Thymus (tissue), 11 donors: ENCODE measurements at regions not wholly inside any gene's neighbourhood (a gene's known extent, or its start where the extent isn't known, plus 50 kb on each side); places are given as distances from the start of the nearest gene placed in this dataset.
"Not testable (repeated sequence)": the region's sequence is repeated elsewhere in the genome, so short reads cannot be mapped to it uniquely, and the experiment has no call there.

Experiments
- DNase-seq, 9 donors: peaks; one replicate each; pipeline ENCODE4 v3.0.0-alpha.2; 2013; ENCODE audit warnings: low spot score in 9 of 9, low read depth in 6 of 9, missing footprints in 1 of 9
- H3K27ac ChIP-seq, 2 donors: one replicate each; pipeline ENCODE4 v1.5.1; 2013; ENCODE audit warnings: control low read depth in 1 of 2, low read depth in 1 of 2, low read length in 1 of 2, mild to moderate bottlenecking in 1 of 2, moderate library complexity in 1 of 2
- H3K27me3 ChIP-seq, 2 donors: one replicate each; pipeline ENCODE4 v1.5.1; 2013; ENCODE audit warnings: low read length in 1 of 2; ENCODE audit not compliant: control insufficient read depth in 2 of 2, insufficient read depth in 1 of 2
- H3K36me3 ChIP-seq, 2 donors: one replicate each; pipeline ENCODE4 v1.5.1; 2013; ENCODE audit warnings: low read length in 1 of 2, mild to moderate bottlenecking in 1 of 2, moderate library complexity in 1 of 2; ENCODE audit not compliant: control insufficient read depth in 2 of 2, insufficient read depth in 2 of 2
- H3K4me1 ChIP-seq, 2 donors: one replicate each; pipeline ENCODE4 v1.5.1; 2013; ENCODE audit warnings: low read length in 2 of 2; ENCODE audit not compliant: control insufficient read depth in 2 of 2, insufficient read depth in 2 of 2
- H3K4me3 ChIP-seq, 2 donors: one replicate each; pipeline ENCODE4 v1.5.1; 2013; ENCODE audit warnings: low read length in 2 of 2, control low read depth in 1 of 2, mild to moderate bottlenecking in 1 of 2
- H3K9me3 ChIP-seq, 2 donors: one replicate each; pipeline ENCODE4 v1.5.1; 2013; ENCODE audit warnings: low read length in 1 of 2, mild to moderate bottlenecking in 1 of 2; ENCODE audit not compliant: control insufficient read depth in 2 of 2, insufficient read depth in 1 of 2
- WGBS: extraction: QIAGEN DNeasy Blood & Tissue Kit; methylation state at CpG from one replicate; pipeline ENCODE4 v1.1.7; 2013; 5-methylcytosine and 5-hydroxymethylcytosine counted together
- donor health status: healthy.

GRCh38 chr13:111437417-111437816 is 117.0 kb downstream of the TEX29 start:
- H3K9me3 ChIP-seq, result no peaks in the 10 kb centered on the region
- no peaks in the 10 kb centered on the region for H3K36me3 ChIP-seq
- H3K4me1 ChIP-seq, result no peaks in the 10 kb centered on the region
- no peak overlapping the region for H3K27ac ChIP-seq
- no peak overlapping the region for H3K4me3 ChIP-seq
- H3K27me3 ChIP-seq, result no peaks in the 10 kb centered on the region
- no peak for DNase-seq
- 89% methylated on average over 11 of the region's 11 CpGs for WGBS

GRCh38 chr13:111437856-111438547 is 117.6 kb downstream of the TEX29 start:
- Histone ChIP-seq H3K9me3 (no peaks in the 10 kb centered on the region), H3K4me3 (no peak overlapping the region), H3K27ac (no peak overlapping the region), H3K36me3 (no peaks in the 10 kb centered on the region), H3K27me3 (no peaks in the 10 kb centered on the region), H3K4me1 (no peaks in the 10 kb centered on the region)
- WGBS, result 95% methylated on average over 26 of the region's 26 CpGs
- DNase-seq, result no peak

- H3K9me3 ChIP-seq, H3K36me3 ChIP-seq, H3K27ac ChIP-seq, H3K4me3 ChIP-seq, H3K27me3 ChIP-seq, H3K4me1 ChIP-seq: not testable (repeated sequence)
- peak in 1 of 9 donors; percentile 7 for DNase-seq
- 86% methylated on average over 1 of the region's 1 CpG for WGBS
These were observed 120.0 kb downstream of the TEX29 start for GRCh38 chr13:111440492-111440891.

- Histone ChIP-seq H3K27me3 (no peaks in the 10 kb centered on the region), H3K4me1 (no peaks in the 10 kb centered on the region), H3K36me3 (no peaks in the 10 kb centered on the region), H3K4me3 (no peak overlapping the region), H3K9me3 (no peaks in the 10 kb centered on the region), H3K27ac (no peak overlapping the region)
- no peak for DNase-seq
- WGBS, result 71% methylated on average over 2 of the region's 2 CpGs
These were observed 123.5 kb downstream of the TEX29 start for GRCh38 chr13:111443981-111444380.

- DNase-seq, result no peak
- 88% methylated on average over 7 of the region's 7 CpGs for WGBS
- Histone ChIP-seq H3K9me3 (no peaks in the 10 kb centered on the region), H3K36me3 (no peaks in the 10 kb centered on the region), H3K27ac (no peak overlapping the region), H3K4me3 (no peak overlapping the region), H3K27me3 (no peaks in the 10 kb centered on the region), H3K4me1 (no peaks in the 10 kb centered on the region)
These were observed 128.1 kb downstream of the TEX29 start for GRCh38 chr13:111448504-111448903.

GRCh38 chr13:111449041-111449440 is 128.6 kb downstream of the TEX29 start:
- no peak overlapping the region for H3K4me3 ChIP-seq
- H3K27me3 ChIP-seq, result no peaks in the 10 kb centered on the region
- no peak overlapping the region for H3K27ac ChIP-seq
- H3K36me3 ChIP-seq, result no peaks in the 10 kb centered on the region
- no peak for DNase-seq
- H3K9me3 ChIP-seq, result no peaks in the 10 kb centered on the region
- WGBS, result 91% methylated on average over 7 of the region's 7 CpGs
- H3K4me1 ChIP-seq, result no peaks in the 10 kb centered on the region

- H3K4me1 ChIP-seq, result no peaks in the 10 kb centered on the region
- whole genome bisulfite sequencing, result 97% methylated on average over 14 of the region's 14 CpGs
- H3K27ac ChIP-seq, result no peak overlapping the region
- H3K27me3 ChIP-seq, result no peaks in the 10 kb centered on the region
- DNase-seq, result no peak
- H3K4me3 ChIP-seq, result no peak overlapping the region
- H3K9me3 ChIP-seq, result no peaks in the 10 kb centered on the region
- H3K36me3 ChIP-seq, result no peaks in the 10 kb centered on the region
These were observed 131.0 kb downstream of the TEX29 start for GRCh38 chr13:111451402-111451801.

GRCh38 chr13:111456452-111457230 is 136.2 kb downstream of the TEX29 start:
- Histone ChIP-seq H3K4me1 (no peaks in the 10 kb centered on the region), H3K36me3 (no peaks in the 10 kb centered on the region), H3K4me3 (no peak overlapping the region), H3K9me3 (peaks cover 0 to 3% of the 10 kb centered on the region in 2 donors), H3K27me3 (peaks cover 0 to 5% of the 10 kb centered on the region in 2 donors), H3K27ac (no peak overlapping the region)
- 92% methylated on average over 20 of the region's 20 CpGs for WGBS
- DNase-seq, result no peak

GRCh38 chr13:111458001-111458531 is 137.6 kb downstream of the TEX29 start:
- 92% methylated on average over 12 of the region's 12 CpGs for WGBS
- no peak overlapping the region for H3K4me3 ChIP-seq
- peaks cover 0 to 5% of the 10 kb centered on the region in 2 donors for H3K27me3 ChIP-seq
- no peaks in the 10 kb centered on the region for H3K36me3 ChIP-seq
- no peak overlapping the region for H3K27ac ChIP-seq
- H3K4me1 ChIP-seq, result no peaks in the 10 kb centered on the region
- peaks cover 0 to 3% of the 10 kb centered on the region in 2 donors for H3K9me3 ChIP-seq
- DNase-seq, result no peak
